ENCODE measurements at regions not wholly inside any gene's neighbourhood (a gene's known extent, or its start where the extent isn't known, plus 50 kb on each side); places are given as distances from the start of the nearest gene placed in this dataset.

- no peak for TF ChIP-seq ZFX (IDR thresholded peaks at IDR 0.05; ENCODE audit: borderline replicate concordance)
- TF ChIP-seq CTCF (IDR thresholded peaks at IDR 0.05): no peak
- no peak overlapping the region for H3K27ac ChIP-seq
Measured at GRCh38 chr2:220302756-220303155, 675.3 kb downstream of the SLC4A3 start.

- H3K27ac ChIP-seq: no peak overlapping the region
- no peak for TF ChIP-seq ZFX (IDR thresholded peaks at IDR 0.05; ENCODE audit: borderline replicate concordance)
- no peak for TF ChIP-seq CTCF (IDR thresholded peaks at IDR 0.05)
Measured at GRCh38 chr2:220309215-220309614, 681.8 kb downstream of the SLC4A3 start.

GRCh38 chr2:220310451-220310861 is 683.0 kb downstream of the SLC4A3 start:
- no peak overlapping the region for H3K27ac ChIP-seq
- TF ChIP-seq ZFX (IDR thresholded peaks at IDR 0.05; ENCODE audit: borderline replicate concordance) (no peak), CTCF (IDR thresholded peaks at IDR 0.05) (no peak)

- TF ChIP-seq CTCF (IDR thresholded peaks at IDR 0.05) (no peak), ZFX (IDR thresholded peaks at IDR 0.05; ENCODE audit: borderline replicate concordance) (no peak)
- H3K27ac ChIP-seq: no peak overlapping the region
Measured at GRCh38 chr2:220315098-220315823, 687.8 kb downstream of the SLC4A3 start.

GRCh38 chr2:220318037-220318436 is 690.6 kb downstream of the SLC4A3 start:
- TF ChIP-seq ZFX (IDR thresholded peaks at IDR 0.05; ENCODE audit: borderline replicate concordance) (no peak), CTCF (IDR thresholded peaks at IDR 0.05) (no peak)
- H3K27ac ChIP-seq: no peak overlapping the region

- H3K27ac ChIP-seq: no peak overlapping the region
- TF ChIP-seq CTCF (IDR thresholded peaks at IDR 0.05) (no peak), ZFX (IDR thresholded peaks at IDR 0.05; ENCODE audit: borderline replicate concordance) (no peak)
Measured at GRCh38 chr2:220318508-220318907, 691.1 kb downstream of the SLC4A3 start.

- no peak overlapping the region for H3K27ac ChIP-seq
- TF ChIP-seq ZFX (IDR thresholded peaks at IDR 0.05; ENCODE audit: borderline replicate concordance): no peak
- no peak for TF ChIP-seq CTCF (IDR thresholded peaks at IDR 0.05)
Measured at GRCh38 chr2:220320326-220320725, 692.9 kb downstream of the SLC4A3 start.

Measured in 22Rv1 (cell line).